Fibroblast of skin of scalp (primary cell): ENCODE measurements at regions not wholly inside any gene's neighbourhood (a gene's known extent, or its start where the extent isn't known, plus 50 kb on each side); places are given as distances from the start of the nearest gene placed in this dataset.

Experiments used
- DNase-seq: peaks from one replicate; pipeline ENCODE4 v3.0.0-alpha.2; 2013

GRCh38 chr13:64993514-64994164, 2236.5 kb downstream of the PCDH9 start:
- no peak for DNase-seq

GRCh38 chr13:64992314-64992713, 2237.8 kb downstream of the PCDH9 start:
- peak; percentile 25 for DNase-seq

GRCh38 chr13:64985075-64985474, 2245.1 kb downstream of the PCDH9 start:
- DNase-seq, result no peak

- DNase-seq, result no peak
Measured at GRCh38 chr13:64962404-64962803, 2267.7 kb downstream of the PCDH9 start.

GRCh38 chr13:64959276-64959675, 2270.9 kb downstream of the PCDH9 start:
- DNase-seq, result no peak

GRCh38 chr13:64958106-64958505, 2272.0 kb downstream of the PCDH9 start:
- no peak for DNase-seq

GRCh38 chr13:64938660-64939059, 2291.5 kb downstream of the PCDH9 start:
- DNase-seq, result no peak

GRCh38 chr13:64937302-64937701, 2292.8 kb downstream of the PCDH9 start:
- no peak for DNase-seq

GRCh38 chr13:64936879-64937278, 2293.3 kb downstream of the PCDH9 start:
- no peak for DNase-seq

- DNase-seq, result no peak
Measured at GRCh38 chr13:64935441-64935840, 2294.7 kb downstream of the PCDH9 start.

- DNase-seq, result no peak
Measured at GRCh38 chr13:64934569-64935362, 2295.4 kb downstream of the PCDH9 start.

- DNase-seq, result no peak
Measured at GRCh38 chr13:64930636-64931035, 2299.5 kb downstream of the PCDH9 start.

- peak; percentile 83 for DNase-seq
Measured at GRCh38 chr13:64928696-64929499, 2301.2 kb downstream of the PCDH9 start.

GRCh38 chr13:64925727-64926126, 2304.4 kb downstream of the PCDH9 start:
- no peak for DNase-seq

- peak; percentile 33 for DNase-seq
Measured at GRCh38 chr13:64925284-64925683, 2304.9 kb downstream of the PCDH9 start.

- no peak for DNase-seq
Measured at GRCh38 chr13:64924401-64924800, 2305.7 kb downstream of the PCDH9 start.

- DNase-seq, result no peak
Measured at GRCh38 chr13:64917566-64917965, 2312.6 kb downstream of the PCDH9 start.

GRCh38 chr13:64912141-64912540, 2318.0 kb downstream of the PCDH9 start:
- DNase-seq, result peak; percentile 84

GRCh38 chr13:64910096-64910495, 2320.0 kb downstream of the PCDH9 start:
- no peak for DNase-seq

- no peak for DNase-seq
Measured at GRCh38 chr13:64909184-64909583, 2321.0 kb downstream of the PCDH9 start.

GRCh38 chr13:64900039-64900438, 2330.1 kb downstream of the PCDH9 start:
- DNase-seq, result no peak

GRCh38 chr13:64884976-64885375, 2345.2 kb downstream of the PCDH9 start:
- DNase-seq, result peak; percentile 17

- DNase-seq, result no peak
Measured at GRCh38 chr13:64877176-64877575, 2353.0 kb downstream of the PCDH9 start.
